ENCODE measurements at regions not wholly inside any gene's neighbourhood (a gene's known extent, or its start where the extent isn't known, plus 50 kb on each side); places are given as distances from the start of the nearest gene placed in this dataset.

DNA sequence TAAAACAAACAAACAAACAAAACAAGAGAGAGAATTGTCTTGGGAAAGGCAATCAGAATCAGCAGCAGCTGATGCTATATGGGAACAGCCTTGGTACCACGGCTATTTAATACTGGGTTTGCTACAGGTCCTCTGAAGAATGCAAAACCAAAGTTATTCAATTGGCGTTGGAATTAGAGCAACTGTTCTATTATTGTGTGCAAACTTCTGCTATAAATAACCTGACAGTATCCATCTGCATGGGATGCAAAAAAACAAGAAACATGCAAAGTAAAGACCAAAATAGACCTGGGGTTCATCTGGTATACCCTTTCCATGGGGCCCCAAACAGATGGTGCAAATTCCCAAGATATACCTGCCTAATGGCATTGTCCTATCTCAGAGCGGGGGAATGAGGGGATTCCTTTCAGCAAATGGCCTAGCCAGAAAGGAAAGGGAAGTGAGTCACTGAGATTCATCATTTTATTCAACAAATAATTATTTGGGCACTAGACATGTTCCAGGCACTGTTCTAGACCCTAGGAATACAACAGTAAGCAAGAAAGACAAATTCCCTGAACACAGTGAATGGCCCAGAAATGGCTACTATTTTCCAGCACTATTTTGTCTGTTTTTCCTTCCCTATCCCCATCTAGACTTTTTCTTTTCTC, 268.9 kb downstream of the FBXW7 start:
- no peak for TF ChIP-seq ZNF561 (tag by site-specific recombination; IDR thresholded peaks at IDR 0.05; ENCODE audit: borderline replicate concordance)
- no peak for TF ChIP-seq IKZF3 (tag by site-specific recombination; IDR thresholded peaks at IDR 0.05)
- TF ChIP-seq CTCF (tag by site-specific recombination; IDR thresholded peaks at IDR 0.05), result no peak
- TF ChIP-seq ZNF777 (tag by site-specific recombination; IDR thresholded peaks at IDR 0.05; ENCODE audit: borderline replicate concordance), result no peak
- TF ChIP-seq ZBTB7A (tag by site-specific recombination; IDR thresholded peaks at IDR 0.05; ENCODE audit: low read depth), result no peak
- no peak for TF ChIP-seq RBAK (tag by site-specific recombination; IDR thresholded peaks at IDR 0.05)
